H1 (cell line): ENCODE measurements at regions not wholly inside any gene's neighbourhood (a gene's known extent, or its start where the extent isn't known, plus 50 kb on each side); places are given as distances from the start of the nearest gene placed in this dataset.

ENCODE experiments used
- CTCF ChIP-seq, 3 experiments: IDR thresholded peaks; 1 replicate in 2 of 3; 2 replicates in 1 of 3; pipeline versions ENCODE4 v1.5.1 to v1.6.1; 2011; ENCODE audit warnings: low read length in 3 of 3, mild to moderate bottlenecking in 3 of 3, inconsistent platforms in 2 of 3, low read depth in 1 of 3, moderate library complexity in 1 of 3; ENCODE audit not compliant: insufficient read depth in 1 of 3; ENCODE audit errors: control extremely low read depth in 1 of 3
- EP300 ChIP-seq, 2 experiments: IDR thresholded peaks; 1 replicate in 1 of 2; 2 replicates in 1 of 2; pipeline ENCODE4 v1.6.1; 2011 to 2012; ENCODE audit warnings: low read depth in 2 of 2, low read length in 2 of 2, mild to moderate bottlenecking in 2 of 2, borderline replicate concordance in 1 of 2, inconsistent platforms in 1 of 2, moderate library complexity in 1 of 2
- MAX ChIP-seq: IDR thresholded peaks from 2 replicates; pipeline ENCODE4 v1.6.1; 2012; ENCODE audit warnings: inconsistent platforms
- POLR2AphosphoS5 ChIP-seq: IDR thresholded peaks from 2 replicates; pipeline ENCODE4 v1.6.1; 2011; ENCODE audit warnings: low read depth, low read length
- SIN3A ChIP-seq, 2 experiments: IDR thresholded peaks in 1 of 2; conservative IDR thresholded peaks in 1 of 2; 2 replicates each; pipeline ENCODE4 v1.6.1; 2011 to 2012; ENCODE audit warnings: low read length in 2 of 2, improper control_type of control experiment in 1 of 2, low read depth in 1 of 2, mild to moderate bottlenecking in 1 of 2
- SP1 ChIP-seq: IDR thresholded peaks from 2 replicates; pipeline ENCODE4 v1.6.1; 2011; ENCODE audit warnings: low read depth, low read length
- TAF1 ChIP-seq: IDR thresholded peaks from 2 replicates; pipeline ENCODE4 v1.6.1; 2011; ENCODE audit warnings: mild to moderate bottlenecking, low read depth, low read length
- USF2 ChIP-seq: IDR thresholded peaks from 2 replicates; pipeline ENCODE4 v1.6.1; 2011; ENCODE audit warnings: low read length, improper control_type of control experiment

- TF ChIP-seq CTCF (IDR thresholded peaks at IDR 0.05; ENCODE audit: control extremely low read depth in 1 of 3, insufficient read depth in 1 of 3, low read depth in 1 of 3, low read length in 3 of 3), result no peak
- no peak for TF ChIP-seq MAX
- no peak for TF ChIP-seq SIN3A (conservative IDR thresholded peaks at IDR 0.05 in 1 of 2, IDR thresholded peaks at IDR 0.05 in 1 of 2; ENCODE audit: low read depth in 1 of 2, low read length in 2 of 2)
- no peak for TF ChIP-seq POLR2AphosphoS5
- TF ChIP-seq EP300 (IDR thresholded peaks at IDR 0.05; ENCODE audit: borderline replicate concordance in 1 of 2, low read depth in 2 of 2, low read length in 2 of 2), result no peak
- no peak for TF ChIP-seq SP1
- TF ChIP-seq TAF1, result no peak
- TF ChIP-seq USF2, result no peak
Observed at GRCh38 chr16:58831386-58831785, 97.3 kb upstream of the GOT2 start.
